ENCODE measurements at regions not wholly inside any gene's neighbourhood (a gene's known extent, or its start where the extent isn't known, plus 50 kb on each side); places are given as distances from the start of the nearest gene placed in this dataset.

DNA sequence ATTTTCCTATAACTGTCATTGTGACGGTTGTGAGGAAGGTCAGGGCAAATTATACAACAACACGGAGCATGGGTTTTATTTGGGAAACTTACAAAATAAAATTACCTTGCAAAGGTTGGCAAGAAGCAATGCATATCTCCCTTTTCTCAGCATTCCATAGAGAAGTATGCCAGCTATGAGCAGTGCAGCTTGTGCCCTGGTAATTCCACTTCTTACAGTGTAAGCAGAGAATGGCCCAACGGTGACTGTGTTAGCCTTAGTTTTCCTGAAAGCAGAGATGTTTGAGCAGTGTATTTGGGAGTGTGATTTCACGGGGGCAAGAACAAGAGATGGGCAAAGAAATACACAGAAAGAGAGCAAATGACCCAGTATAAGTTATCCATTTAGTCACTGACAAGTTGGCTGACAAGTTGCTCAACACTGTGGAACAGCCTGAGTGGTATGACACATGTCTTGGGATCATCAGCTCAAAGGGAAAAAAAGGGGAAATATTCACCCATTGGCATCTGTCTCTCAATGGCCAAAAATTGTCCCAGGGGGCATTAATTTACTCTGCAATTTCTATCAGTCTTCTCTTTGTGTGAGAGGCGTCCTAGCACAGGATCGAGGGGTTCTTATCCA is 210.9 kb upstream of the NRIP1 start:
- no peak for FAIRE-seq
- H3K27ac ChIP-seq (ENCODE audit: low read depth in 2 of 2, low read length in 2 of 2), result no peak overlapping the region
- no peaks in the 10 kb centered on the region for H3K9me3 ChIP-seq (ENCODE audit: control insufficient read depth in 2 of 3, insufficient read depth in 1 of 3, low read length in 3 of 3)
- DNase-seq, result no peak
- intact Hi-C loops (cut with DNase I), result no loop called here
- no peaks in the 10 kb centered on the region for H3K27me3 ChIP-seq (ENCODE audit: control insufficient read depth, insufficient read depth, low read length)
- TF ChIP-seq, protein P1, sequence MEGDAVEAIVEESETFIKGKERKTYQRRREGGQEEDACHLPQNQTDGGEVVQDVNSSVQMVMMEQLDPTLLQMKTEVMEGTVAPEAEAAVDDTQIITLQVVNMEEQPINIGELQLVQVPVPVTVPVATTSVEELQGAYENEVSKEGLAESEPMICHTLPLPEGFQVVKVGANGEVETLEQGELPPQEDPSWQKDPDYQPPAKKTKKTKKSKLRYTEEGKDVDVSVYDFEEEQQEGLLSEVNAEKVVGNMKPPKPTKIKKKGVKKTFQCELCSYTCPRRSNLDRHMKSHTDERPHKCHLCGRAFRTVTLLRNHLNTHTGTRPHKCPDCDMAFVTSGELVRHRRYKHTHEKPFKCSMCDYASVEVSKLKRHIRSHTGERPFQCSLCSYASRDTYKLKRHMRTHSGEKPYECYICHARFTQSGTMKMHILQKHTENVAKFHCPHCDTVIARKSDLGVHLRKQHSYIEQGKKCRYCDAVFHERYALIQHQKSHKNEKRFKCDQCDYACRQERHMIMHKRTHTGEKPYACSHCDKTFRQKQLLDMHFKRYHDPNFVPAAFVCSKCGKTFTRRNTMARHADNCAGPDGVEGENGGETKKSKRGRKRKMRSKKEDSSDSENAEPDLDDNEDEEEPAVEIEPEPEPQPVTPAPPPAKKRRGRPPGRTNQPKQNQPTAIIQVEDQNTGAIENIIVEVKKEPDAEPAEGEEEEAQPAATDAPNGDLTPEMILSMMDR (IDR thresholded peaks at IDR 0.05; ENCODE audit: borderline replicate concordance, extremely low read depth, insufficient read depth), result no peak
- H3K4me3 ChIP-seq (ENCODE audit: low read length in 3 of 3), result no peak overlapping the region
- H3K36me3 ChIP-seq (ENCODE audit: control insufficient read depth in 2 of 3, insufficient read depth in 3 of 3, low read length in 3 of 3), result no peaks in the 10 kb centered on the region
- no peaks in the 10 kb centered on the region for H3K4me1 ChIP-seq (ENCODE audit: control insufficient read depth in 2 of 3, insufficient read depth in 2 of 3, low read depth in 1 of 3, low read length in 3 of 3)
- no peak overlapping the region for H3K9ac ChIP-seq (ENCODE audit: low read length in 3 of 3)

DNA sequence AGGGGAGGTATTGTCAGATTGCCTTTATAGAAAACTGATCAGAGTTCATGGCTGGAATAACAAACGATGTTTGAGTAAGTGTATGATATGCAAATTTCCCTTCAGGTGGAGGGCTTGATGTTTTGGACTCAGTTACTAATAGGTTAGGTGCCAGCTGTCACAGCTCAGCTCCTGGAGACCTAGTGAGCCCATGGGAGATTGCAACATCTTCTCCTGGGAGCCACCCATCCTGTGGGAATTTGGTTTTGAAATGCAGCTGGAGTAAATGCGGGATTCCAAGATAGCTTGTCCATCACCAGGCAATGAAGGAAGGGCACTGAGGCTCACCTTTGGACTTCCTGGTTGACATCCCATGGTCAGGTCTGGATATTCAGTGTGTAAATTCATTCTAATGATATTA is 211.4 kb upstream of the NRIP1 start:
- no peak for FAIRE-seq
- DNase-seq, result no peak
- Histone ChIP-seq H3K27me3 (ENCODE audit: control insufficient read depth, insufficient read depth, low read length) (no peaks in the 10 kb centered on the region), H3K27ac (ENCODE audit: low read depth in 2 of 2, low read length in 2 of 2) (no peak overlapping the region), H3K4me3 (ENCODE audit: low read length in 3 of 3) (no peak overlapping the region), H3K9me3 (ENCODE audit: control insufficient read depth in 2 of 3, insufficient read depth in 1 of 3, low read length in 3 of 3) (no peaks in the 10 kb centered on the region), H3K4me1 (ENCODE audit: control insufficient read depth in 2 of 3, insufficient read depth in 2 of 3, low read depth in 1 of 3, low read length in 3 of 3) (no peaks in the 10 kb centered on the region), H3K9ac (ENCODE audit: low read length in 3 of 3) (no peak overlapping the region), H3K36me3 (ENCODE audit: control insufficient read depth in 2 of 3, insufficient read depth in 3 of 3, low read length in 3 of 3) (no peaks in the 10 kb centered on the region)
- intact Hi-C loops (cut with DNase I), result no loop called here
- TF ChIP-seq, protein P1 (IDR thresholded peaks at IDR 0.05; ENCODE audit: borderline replicate concordance, extremely low read depth, insufficient read depth), result no peak

DNA sequence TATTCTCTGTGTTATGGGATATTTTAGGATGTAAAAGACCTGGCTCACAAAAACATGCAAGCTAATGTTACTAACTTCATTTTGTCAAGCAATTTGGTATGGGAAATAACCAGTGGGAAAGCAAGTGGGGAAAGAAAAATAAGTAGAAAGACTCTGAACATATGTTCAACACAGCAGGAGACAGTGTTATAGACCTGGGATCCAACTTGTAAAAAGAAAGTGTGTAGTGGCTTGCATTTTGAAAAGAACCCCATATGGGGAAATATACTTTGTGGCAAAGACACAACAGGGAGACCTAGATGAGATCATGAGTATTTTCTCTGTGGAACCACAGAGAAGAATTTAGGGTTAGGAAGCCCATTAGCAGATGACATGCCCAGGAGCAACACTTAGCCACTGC is 212.7 kb upstream of the NRIP1 start:
- no peaks in the 10 kb centered on the region for H3K27me3 ChIP-seq (ENCODE audit: control insufficient read depth, insufficient read depth, low read length)
- intact Hi-C loops (cut with DNase I), result no loop called here
- TF ChIP-seq, protein P1 (IDR thresholded peaks at IDR 0.05; ENCODE audit: borderline replicate concordance, extremely low read depth, insufficient read depth), result no peak
- H3K27ac ChIP-seq (ENCODE audit: low read depth in 2 of 2, low read length in 2 of 2), result no peak overlapping the region
- DNase-seq (no peak), FAIRE-seq (no peak)
- H3K4me3 ChIP-seq (ENCODE audit: low read length in 3 of 3), result no peak overlapping the region
- no peaks in the 10 kb centered on the region for H3K9me3 ChIP-seq (ENCODE audit: control insufficient read depth in 2 of 3, insufficient read depth in 1 of 3, low read length in 3 of 3)
- no peak overlapping the region for H3K9ac ChIP-seq (ENCODE audit: low read length in 3 of 3)
- no peaks in the 10 kb centered on the region for H3K36me3 ChIP-seq (ENCODE audit: control insufficient read depth in 2 of 3, insufficient read depth in 3 of 3, low read length in 3 of 3)
- no peaks in the 10 kb centered on the region for H3K4me1 ChIP-seq (ENCODE audit: control insufficient read depth in 2 of 3, insufficient read depth in 2 of 3, low read depth in 1 of 3, low read length in 3 of 3)

DNA sequence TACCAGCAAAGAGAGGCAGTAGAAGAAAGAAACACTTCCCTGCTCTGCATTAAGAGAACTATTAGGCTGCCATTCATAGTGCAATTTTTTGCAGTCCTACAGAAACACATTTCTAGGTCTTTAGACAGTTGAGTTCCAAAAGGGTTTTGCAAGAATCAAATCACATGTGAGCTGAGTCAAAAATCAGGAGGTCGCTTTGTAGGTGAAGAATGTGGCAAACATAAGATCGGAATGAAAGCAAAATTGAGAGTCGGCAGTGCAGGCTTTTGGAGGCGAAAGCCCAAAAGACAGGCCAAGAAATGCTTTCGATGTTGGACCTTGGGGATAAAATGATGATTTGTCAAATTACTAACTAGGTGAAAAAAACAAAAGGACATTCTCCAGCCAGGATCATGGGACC is 213.5 kb upstream of the NRIP1 start:
- FAIRE-seq (no peak), DNase-seq (no peak)
- no peak overlapping the region for H3K27ac ChIP-seq (ENCODE audit: low read depth in 2 of 2, low read length in 2 of 2)
- no peaks in the 10 kb centered on the region for H3K36me3 ChIP-seq (ENCODE audit: control insufficient read depth in 2 of 3, insufficient read depth in 3 of 3, low read length in 3 of 3)
- H3K27me3 ChIP-seq (ENCODE audit: control insufficient read depth, insufficient read depth, low read length), result no peaks in the 10 kb centered on the region
- H3K9ac ChIP-seq (ENCODE audit: low read length in 3 of 3), result no peak overlapping the region
- no peaks in the 10 kb centered on the region for H3K9me3 ChIP-seq (ENCODE audit: control insufficient read depth in 2 of 3, insufficient read depth in 1 of 3, low read length in 3 of 3)
- intact Hi-C loops (cut with DNase I), result no loop called here
- no peak overlapping the region for H3K4me3 ChIP-seq (ENCODE audit: low read length in 3 of 3)
- TF ChIP-seq, protein P1 (IDR thresholded peaks at IDR 0.05; ENCODE audit: borderline replicate concordance, extremely low read depth, insufficient read depth), result no peak
- H3K4me1 ChIP-seq (ENCODE audit: control insufficient read depth in 2 of 3, insufficient read depth in 2 of 3, low read depth in 1 of 3, low read length in 3 of 3), result no peaks in the 10 kb centered on the region

Data from kidney (tissue), 13 donors.